T-helper 1 cell treated with Interleukin-12 subunit alpha and Interleukin-12 subunit beta and Interleukin-4 antibody, amounts not matched to agents 30 μg/mL and 1 μg/mL, for 36 hours (primary cell): ENCODE measurements at regions not wholly inside any gene's neighbourhood (a gene's known extent, or its start where the extent isn't known, plus 50 kb on each side); places are given as distances from the start of the nearest gene placed in this dataset.
"Not testable (repeated sequence)": the region's sequence is repeated elsewhere in the genome, so short reads cannot be mapped to it uniquely, and the experiment has no call there.

ENCODE experiments used
- H3K27ac Mint-ChIP-seq: one replicate; pipeline ENCODE4 v1.8.0; 2021; ENCODE audit warnings: mild to moderate bottlenecking, mixed read lengths
- H3K27me3 Mint-ChIP-seq: one replicate; pipeline ENCODE4 v1.8.0; 2021; ENCODE audit warnings: low read depth, mixed read lengths
- H3K36me3 Mint-ChIP-seq: one replicate; pipeline ENCODE4 v1.8.0; 2021; ENCODE audit warnings: low read depth, mixed read lengths
- H3K4me1 Mint-ChIP-seq: one replicate; pipeline ENCODE4 v1.8.0; 2021; ENCODE audit warnings: low read depth, mixed read lengths
- H3K4me3 Mint-ChIP-seq: one replicate; pipeline ENCODE4 v1.8.0; 2021; ENCODE audit warnings: mild to moderate bottlenecking, moderate library complexity, mixed read lengths
- H3K9me3 Mint-ChIP-seq: one replicate; pipeline ENCODE4 v1.8.0; 2021; ENCODE audit warnings: mixed read lengths

DNA sequence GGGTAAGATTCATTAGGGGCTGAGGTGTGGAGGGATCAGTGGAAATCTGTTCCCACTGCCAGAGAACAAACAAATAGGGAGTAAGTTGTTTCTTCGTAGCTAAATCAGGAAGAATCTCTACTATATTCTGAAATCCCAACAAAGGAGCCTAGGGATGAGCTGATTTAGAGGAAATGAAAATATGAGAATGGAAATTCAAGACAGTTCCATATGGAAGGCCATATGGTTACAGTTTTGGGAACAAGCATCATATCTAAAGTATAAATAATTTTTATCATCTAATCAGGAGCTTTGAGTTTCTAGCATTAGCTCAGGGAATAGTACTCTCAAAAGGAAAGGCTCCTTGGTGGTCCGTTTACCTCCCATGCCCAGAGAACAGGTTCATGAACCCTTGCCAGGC lies 218.2 kb downstream of the AASDH start:
- Mint-ChIP-seq H3K27ac (no peak overlapping the region), H3K4me3 (no peak overlapping the region), H3K9me3 (peaks cover 3% of the 10 kb centered on the region), H3K27me3 (no peaks in the 10 kb centered on the region), H3K36me3 (no peaks in the 10 kb centered on the region), H3K4me1 (no peaks in the 10 kb centered on the region)

DNA sequence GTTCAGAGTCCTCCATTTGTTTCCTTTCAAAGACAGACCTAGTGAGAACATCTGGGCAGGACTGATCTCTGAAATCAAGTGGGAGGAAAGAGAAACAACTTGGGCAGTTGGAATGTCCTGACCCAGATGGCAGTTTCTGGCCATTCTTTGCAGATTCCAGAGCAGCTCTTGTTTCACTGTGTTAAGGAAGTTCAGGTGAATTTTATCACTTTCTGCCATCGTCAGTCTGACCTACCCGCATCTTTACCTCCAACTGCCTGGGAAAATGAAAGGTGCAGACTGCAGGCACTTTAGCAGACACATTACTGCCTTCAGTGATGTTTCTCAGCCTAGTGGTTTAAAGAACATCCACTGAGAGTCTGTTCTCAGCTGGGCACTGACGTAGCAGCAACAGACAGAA lies 216.2 kb downstream of the CEP135 start:
- Mint-ChIP-seq H3K27ac (no peak overlapping the region), H3K4me3 (no peak overlapping the region), H3K9me3 (peaks cover 3% of the 10 kb centered on the region), H3K27me3 (no peaks in the 10 kb centered on the region), H3K4me1 (no peaks in the 10 kb centered on the region), H3K36me3 (no peaks in the 10 kb centered on the region)

DNA sequence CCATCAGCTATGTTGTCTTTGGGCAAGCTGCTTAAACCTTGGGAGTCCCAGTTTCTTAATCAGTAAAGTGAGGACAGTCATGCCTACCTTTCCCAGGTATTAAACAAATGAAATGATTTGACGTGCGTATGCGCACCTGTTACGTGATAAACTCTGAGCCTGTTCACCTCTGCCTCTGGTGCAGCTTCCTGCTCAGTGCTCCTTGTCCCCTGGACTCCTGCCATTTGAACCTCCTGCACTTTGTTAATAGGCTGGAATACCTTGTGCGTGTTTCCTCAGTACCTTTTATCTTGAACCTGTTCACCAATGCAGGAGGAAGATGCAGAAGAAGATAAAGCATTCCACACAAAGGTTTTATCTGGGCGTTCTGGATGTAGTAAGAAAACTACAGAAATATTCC lies 211.9 kb downstream of the CEP135 start:
- no peaks in the 10 kb centered on the region for H3K9me3 Mint-ChIP-seq
- H3K36me3 Mint-ChIP-seq: no peaks in the 10 kb centered on the region
- no peak overlapping the region for H3K27ac Mint-ChIP-seq
- no peak overlapping the region for H3K4me3 Mint-ChIP-seq
- no peaks in the 10 kb centered on the region for H3K4me1 Mint-ChIP-seq
- H3K27me3 Mint-ChIP-seq: no peaks in the 10 kb centered on the region

DNA sequence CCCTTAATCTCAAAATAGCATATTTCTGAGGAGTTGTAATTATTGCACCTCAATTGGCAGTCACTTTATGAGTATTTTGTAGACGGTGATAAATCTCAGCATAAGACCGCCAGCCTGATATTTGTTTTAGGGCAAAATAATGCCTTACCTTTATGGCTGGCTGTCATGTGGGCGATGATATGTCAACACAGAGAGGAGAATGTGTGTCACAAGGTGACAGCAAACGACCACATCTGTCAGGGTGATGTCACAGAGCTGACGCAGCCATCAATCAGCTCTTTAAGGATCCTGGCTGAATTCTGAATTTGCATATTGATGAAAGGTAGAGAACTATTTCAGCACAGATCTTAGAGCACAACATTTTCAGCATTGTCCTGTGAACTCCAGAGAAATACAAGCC lies 209.7 kb downstream of the CEP135 start:
- H3K4me1 Mint-ChIP-seq: no peaks in the 10 kb centered on the region
- H3K9me3 Mint-ChIP-seq: no peaks in the 10 kb centered on the region
- H3K36me3 Mint-ChIP-seq: no peaks in the 10 kb centered on the region
- H3K4me3 Mint-ChIP-seq: no peak overlapping the region
- no peak overlapping the region for H3K27ac Mint-ChIP-seq
- H3K27me3 Mint-ChIP-seq: no peaks in the 10 kb centered on the region

DNA sequence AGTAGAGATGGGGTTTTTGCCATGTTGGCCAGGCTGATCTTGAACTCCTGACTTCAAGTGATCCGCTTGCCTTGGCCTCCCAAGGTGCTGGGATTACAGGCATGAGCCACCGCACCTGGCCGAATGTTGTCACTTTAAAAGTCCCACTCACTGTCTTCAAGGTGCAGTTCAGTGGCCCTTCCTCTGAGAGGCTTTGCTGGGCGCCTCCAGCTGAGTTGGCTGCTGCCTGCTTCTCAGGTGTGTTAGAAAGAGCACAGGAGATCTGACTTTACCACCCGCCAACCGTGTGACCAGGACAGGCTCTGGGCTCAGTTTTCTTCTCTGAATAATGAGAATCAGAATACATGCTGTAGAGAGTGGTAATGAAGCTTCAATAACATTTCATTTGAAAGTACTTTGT lies 207.4 kb downstream of the CEP135 start:
- Mint-ChIP-seq H3K27me3 (no peaks in the 10 kb centered on the region), H3K4me3 (no peak overlapping the region), H3K9me3 (no peaks in the 10 kb centered on the region), H3K27ac (no peak overlapping the region), H3K36me3 (no peaks in the 10 kb centered on the region), H3K4me1 (no peaks in the 10 kb centered on the region)

DNA sequence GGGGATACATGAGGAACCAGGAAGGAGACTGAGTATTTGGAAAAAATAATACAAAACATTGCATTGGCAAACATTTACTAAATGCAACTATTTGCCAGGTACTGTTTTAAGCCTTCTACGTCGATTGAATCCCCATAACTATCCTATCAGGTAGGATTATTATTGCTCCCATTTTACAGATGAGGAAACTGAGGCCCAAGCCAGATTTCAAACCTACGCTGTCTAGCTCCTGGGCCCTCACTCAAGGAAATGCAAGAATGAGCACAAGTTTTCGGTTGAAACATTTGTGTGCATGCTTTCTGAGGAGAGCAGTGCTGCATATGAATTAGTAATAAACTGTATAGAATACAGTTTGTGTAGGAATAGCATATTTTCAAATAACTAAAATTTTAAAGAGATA lies 206.7 kb downstream of the CEP135 start:
- Mint-ChIP-seq H3K4me1 (no peaks in the 10 kb centered on the region), H3K4me3 (no peak overlapping the region), H3K36me3 (no peaks in the 10 kb centered on the region), H3K27ac (no peak overlapping the region), H3K27me3 (no peaks in the 10 kb centered on the region), H3K9me3 (no peaks in the 10 kb centered on the region)

DNA sequence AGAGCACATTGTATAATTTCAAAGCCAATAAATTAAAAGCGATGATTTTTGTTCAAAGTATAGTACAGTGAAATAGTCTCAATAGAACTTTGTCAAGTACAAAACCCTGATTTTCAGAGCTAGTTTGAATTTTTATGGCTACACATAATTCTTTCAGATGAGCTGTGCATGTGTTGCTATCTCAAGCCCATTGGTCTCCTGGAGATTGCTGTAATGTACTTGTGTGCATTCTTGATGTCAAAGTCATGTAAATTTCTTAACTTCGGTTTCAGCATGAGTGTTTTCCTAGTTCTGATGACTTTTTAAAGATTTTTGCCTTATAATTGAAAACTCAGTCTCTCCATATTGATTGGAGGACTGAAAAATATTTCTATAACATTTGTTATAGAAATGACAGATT lies 200.8 kb downstream of the CEP135 start:
- Mint-ChIP-seq H3K27ac (no peak overlapping the region), H3K4me1 (no peaks in the 10 kb centered on the region), H3K4me3 (no peak overlapping the region), H3K27me3 (no peaks in the 10 kb centered on the region), H3K36me3 (no peaks in the 10 kb centered on the region), H3K9me3 (no peaks in the 10 kb centered on the region)

DNA sequence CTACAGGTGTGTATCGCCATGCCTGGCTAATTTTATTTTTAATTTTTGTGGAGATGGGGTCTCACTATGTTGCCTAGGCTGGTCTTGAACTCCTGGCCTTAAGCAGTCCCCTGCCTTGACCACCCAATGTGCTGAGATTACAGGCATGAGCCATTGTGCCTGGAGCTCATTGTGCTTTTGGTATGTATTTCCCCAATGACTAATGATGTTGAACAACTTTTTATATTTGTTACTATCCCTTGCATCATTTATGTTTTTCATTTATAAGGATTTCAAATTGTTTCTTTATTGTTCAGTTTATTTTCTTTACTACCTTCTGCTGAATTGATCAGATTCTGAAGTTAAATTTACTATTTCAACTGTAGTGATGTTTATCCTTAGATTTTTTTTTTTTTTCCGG lies 199.7 kb downstream of the CEP135 start:
- H3K4me1 Mint-ChIP-seq: no peaks in the 10 kb centered on the region
- H3K27me3 Mint-ChIP-seq: peaks cover 5% of the 10 kb centered on the region
- H3K27ac Mint-ChIP-seq: no peak overlapping the region
- no peaks in the 10 kb centered on the region for H3K9me3 Mint-ChIP-seq
- H3K4me3 Mint-ChIP-seq: no peak overlapping the region
- H3K36me3 Mint-ChIP-seq: no peaks in the 10 kb centered on the region

DNA sequence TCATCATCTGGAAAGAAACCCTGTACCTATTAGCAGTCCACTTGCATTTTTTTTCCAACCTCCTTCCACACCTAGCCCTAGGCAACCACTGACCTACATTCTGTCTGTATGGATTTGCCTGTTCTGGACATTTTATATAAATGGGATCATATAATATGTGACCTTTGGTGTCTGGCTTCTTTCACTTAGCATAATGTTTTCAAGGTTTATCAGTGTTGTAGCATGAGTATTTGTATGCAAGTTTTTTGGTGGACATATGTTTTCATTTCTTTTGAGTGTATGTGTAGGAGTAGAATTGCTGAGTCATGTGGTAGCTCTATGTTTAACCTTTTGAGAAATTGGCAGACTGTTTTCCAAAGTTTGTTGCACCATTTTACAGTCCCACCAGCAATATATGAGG lies 198.6 kb downstream of the CEP135 start:
- Mint-ChIP-seq H3K27ac (no peak overlapping the region), H3K4me3 (no peak overlapping the region), H3K36me3 (no peaks in the 10 kb centered on the region), H3K4me1 (no peaks in the 10 kb centered on the region), H3K9me3 (no peaks in the 10 kb centered on the region), H3K27me3 (peaks cover 5% of the 10 kb centered on the region)

DNA sequence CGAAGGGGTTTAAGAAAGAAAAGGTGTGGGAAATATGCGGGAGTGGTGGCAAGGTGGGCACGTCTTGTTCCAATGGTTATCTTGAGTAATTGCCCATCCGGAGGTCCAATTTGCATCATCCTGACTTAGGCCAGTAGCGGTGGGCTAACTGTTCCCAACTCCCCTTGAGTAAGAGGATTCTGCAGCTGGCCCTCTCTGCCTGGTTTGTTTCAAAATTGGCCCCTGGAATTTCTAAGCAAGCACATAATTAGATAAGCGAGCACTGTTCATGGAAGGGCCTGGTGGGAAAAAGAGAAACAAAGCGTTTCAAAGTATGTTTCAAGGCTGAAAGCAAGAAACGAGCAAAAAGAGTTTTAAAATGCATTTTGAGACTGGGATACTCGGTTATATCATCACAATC lies 198.2 kb downstream of the CEP135 start:
- Mint-ChIP-seq H3K4me3 (no peak overlapping the region), H3K27ac (no peak overlapping the region), H3K36me3 (no peaks in the 10 kb centered on the region), H3K27me3 (peaks cover 5% of the 10 kb centered on the region), H3K9me3 (no peaks in the 10 kb centered on the region), H3K4me1 (no peaks in the 10 kb centered on the region)

DNA sequence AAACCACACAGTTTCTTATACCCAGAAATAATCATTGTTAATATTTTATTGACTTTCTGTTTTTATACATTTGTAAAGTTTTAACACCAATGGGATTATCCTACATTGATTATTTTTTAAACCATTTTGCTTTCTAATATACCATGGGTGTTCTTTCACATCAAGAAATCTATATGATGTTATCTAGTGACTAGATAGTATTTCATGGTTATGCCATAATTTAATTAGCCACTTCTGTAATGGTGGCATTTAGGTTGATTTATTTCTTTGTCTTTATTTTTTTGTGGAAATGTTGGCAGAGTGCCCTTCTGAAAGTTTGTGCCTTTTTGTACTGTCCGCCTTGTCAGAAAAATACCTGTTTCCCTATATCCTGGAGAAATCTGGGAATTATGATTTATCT lies 193.3 kb downstream of the CEP135 start:
- H3K9me3 Mint-ChIP-seq: no peaks in the 10 kb centered on the region
- H3K27me3 Mint-ChIP-seq: peaks cover 5% of the 10 kb centered on the region
- no peak overlapping the region for H3K4me3 Mint-ChIP-seq
- H3K27ac Mint-ChIP-seq: no peak overlapping the region
- H3K36me3 Mint-ChIP-seq: no peaks in the 10 kb centered on the region
- H3K4me1 Mint-ChIP-seq: no peaks in the 10 kb centered on the region

DNA sequence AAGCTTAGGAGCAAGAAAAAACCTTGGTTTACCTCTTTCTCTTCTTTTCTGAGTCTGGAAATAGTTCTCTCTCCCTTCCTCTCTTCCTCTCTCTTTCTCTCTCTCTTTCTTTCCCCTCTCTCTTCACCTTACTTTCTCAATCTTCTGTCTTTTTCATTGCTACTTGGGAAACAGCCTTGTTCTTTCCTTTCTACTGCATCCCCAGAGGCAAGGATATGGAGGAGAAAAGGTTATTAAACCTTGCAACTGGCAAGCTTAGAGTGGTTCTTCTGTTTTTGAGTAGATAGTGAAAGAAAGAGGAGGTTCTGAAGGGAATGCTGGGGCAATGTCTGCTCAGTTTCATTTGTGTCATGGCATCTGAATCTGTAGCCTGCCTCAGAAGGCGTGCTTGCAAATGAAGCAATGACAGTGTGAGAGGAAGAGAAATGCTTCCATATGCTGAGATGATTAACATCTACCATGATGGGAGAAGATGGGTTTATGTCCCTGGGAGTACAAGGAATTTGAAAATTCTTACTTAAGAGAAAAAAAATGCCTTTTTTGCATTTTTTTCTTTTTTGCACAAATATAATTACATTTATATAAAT lies 190.6 kb downstream of the CEP135 start:
- H3K36me3 Mint-ChIP-seq: no peaks in the 10 kb centered on the region
- H3K27me3 Mint-ChIP-seq: peaks cover 5% of the 10 kb centered on the region
- no peak overlapping the region for H3K4me3 Mint-ChIP-seq
- H3K27ac Mint-ChIP-seq: no peak overlapping the region
- no peaks in the 10 kb centered on the region for H3K4me1 Mint-ChIP-seq
- no peaks in the 10 kb centered on the region for H3K9me3 Mint-ChIP-seq

DNA sequence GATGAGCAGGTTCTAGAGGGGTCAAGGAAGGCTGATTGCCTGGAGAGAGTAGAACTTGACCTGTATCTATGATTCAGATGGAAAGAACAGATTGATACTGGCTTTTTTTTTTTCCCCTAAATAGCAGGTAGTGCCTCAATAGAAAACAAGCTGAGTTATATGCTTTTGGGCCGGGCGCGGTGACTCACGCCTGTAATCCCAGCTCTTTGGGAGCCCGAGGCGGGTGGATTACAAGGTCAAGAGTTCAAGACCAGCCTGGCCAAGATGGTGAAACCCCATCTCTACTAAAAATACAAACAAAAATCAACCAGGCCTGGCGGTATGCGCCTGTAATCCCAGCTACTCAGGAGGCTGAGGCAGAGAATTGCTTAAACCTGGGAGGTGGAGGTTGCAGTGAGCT lies 186.1 kb downstream of the CEP135 start:
- not testable (repeated sequence) for H3K9me3 Mint-ChIP-seq, H3K4me1 Mint-ChIP-seq, H3K27ac Mint-ChIP-seq, H3K36me3 Mint-ChIP-seq, H3K27me3 Mint-ChIP-seq, H3K4me3 Mint-ChIP-seq

DNA sequence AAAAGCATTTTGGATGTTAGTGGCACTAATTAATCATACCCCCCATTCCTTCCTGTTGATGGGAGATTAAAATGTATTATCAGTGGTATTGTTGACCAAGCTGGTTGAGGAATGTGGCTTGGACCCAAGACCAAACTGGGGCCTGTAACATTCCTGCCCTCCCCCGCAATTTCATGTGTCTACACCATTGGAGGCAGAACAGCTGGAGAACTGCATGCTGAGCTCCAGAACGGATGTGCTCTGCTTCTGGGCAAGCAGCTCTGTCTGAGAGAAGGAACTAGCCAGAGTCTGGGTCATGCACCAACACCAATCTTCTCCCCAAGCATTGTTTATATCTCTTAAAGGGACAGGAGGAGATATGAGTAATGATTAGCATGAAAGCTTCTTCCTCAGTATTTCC lies 185.5 kb downstream of the CEP135 start:
- no peaks in the 10 kb centered on the region for H3K4me1 Mint-ChIP-seq
- no peak overlapping the region for H3K27ac Mint-ChIP-seq
- no peaks in the 10 kb centered on the region for H3K9me3 Mint-ChIP-seq
- no peak overlapping the region for H3K4me3 Mint-ChIP-seq
- no peaks in the 10 kb centered on the region for H3K36me3 Mint-ChIP-seq
- no peaks in the 10 kb centered on the region for H3K27me3 Mint-ChIP-seq

DNA sequence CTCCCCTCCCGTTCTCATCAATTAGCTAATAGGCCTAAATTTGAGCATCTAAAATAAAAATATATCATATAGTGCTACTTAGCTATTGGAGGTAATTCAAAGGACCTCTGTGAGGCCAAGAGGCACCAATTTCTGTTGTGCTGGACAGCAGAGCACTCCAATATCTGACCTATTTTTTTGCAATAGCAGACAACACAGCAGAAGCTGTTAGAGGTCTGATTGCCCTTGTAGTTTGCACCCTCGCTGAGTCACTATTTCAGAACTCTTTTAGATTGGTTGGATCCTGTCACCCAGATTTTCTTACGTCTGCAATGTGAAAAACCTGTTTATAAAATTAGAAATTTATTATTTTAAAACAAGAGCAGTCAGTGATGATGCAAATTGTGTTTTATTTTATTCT lies 184.1 kb downstream of the CEP135 start:
- H3K27ac Mint-ChIP-seq: no peak overlapping the region
- H3K4me1 Mint-ChIP-seq: no peaks in the 10 kb centered on the region
- no peak overlapping the region for H3K4me3 Mint-ChIP-seq
- H3K9me3 Mint-ChIP-seq: no peaks in the 10 kb centered on the region
- H3K36me3 Mint-ChIP-seq: no peaks in the 10 kb centered on the region
- peaks cover 6% of the 10 kb centered on the region for H3K27me3 Mint-ChIP-seq

DNA sequence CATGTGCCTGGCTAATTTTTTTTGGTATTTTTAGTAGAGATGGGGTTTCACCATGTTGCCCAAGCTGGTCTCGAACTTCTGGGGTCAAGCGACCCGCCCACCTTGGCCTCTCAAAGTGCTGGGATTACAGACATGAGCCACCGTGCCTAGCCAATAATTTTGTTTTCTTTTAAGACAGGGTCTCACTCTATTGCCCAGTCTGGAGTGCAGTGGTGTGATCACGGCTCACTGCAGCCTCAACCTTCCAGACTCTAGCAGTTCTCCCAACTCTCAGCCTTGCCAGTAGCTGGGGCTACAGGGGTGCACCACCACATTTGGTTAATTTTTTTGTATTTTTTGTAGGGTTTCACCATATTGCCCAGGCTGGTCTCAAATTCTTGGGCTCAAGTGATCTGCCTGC lies 183.4 kb downstream of the CEP135 start:
- H3K4me1 Mint-ChIP-seq, H3K4me3 Mint-ChIP-seq, H3K27me3 Mint-ChIP-seq, H3K36me3 Mint-ChIP-seq, H3K27ac Mint-ChIP-seq, H3K9me3 Mint-ChIP-seq: not testable (repeated sequence)
